Erythroblast (primary cell): ENCODE measurements at regions not wholly inside any gene's neighbourhood (a gene's known extent, or its start where the extent isn't known, plus 50 kb on each side); places are given as distances from the start of the nearest gene placed in this dataset.

Source experiments
- GATA1 ChIP-seq: IDR thresholded peaks from 2 replicates; pipeline ENCODE4 v1.6.1; 2011; ENCODE audit warnings: low read depth, mild to moderate bottlenecking, control low read depth, low read length, moderate library complexity
- POLR2A ChIP-seq: IDR thresholded peaks from 2 replicates; pipeline ENCODE4 v1.6.1; 2011; ENCODE audit warnings: mild to moderate bottlenecking, low read length

DNA sequence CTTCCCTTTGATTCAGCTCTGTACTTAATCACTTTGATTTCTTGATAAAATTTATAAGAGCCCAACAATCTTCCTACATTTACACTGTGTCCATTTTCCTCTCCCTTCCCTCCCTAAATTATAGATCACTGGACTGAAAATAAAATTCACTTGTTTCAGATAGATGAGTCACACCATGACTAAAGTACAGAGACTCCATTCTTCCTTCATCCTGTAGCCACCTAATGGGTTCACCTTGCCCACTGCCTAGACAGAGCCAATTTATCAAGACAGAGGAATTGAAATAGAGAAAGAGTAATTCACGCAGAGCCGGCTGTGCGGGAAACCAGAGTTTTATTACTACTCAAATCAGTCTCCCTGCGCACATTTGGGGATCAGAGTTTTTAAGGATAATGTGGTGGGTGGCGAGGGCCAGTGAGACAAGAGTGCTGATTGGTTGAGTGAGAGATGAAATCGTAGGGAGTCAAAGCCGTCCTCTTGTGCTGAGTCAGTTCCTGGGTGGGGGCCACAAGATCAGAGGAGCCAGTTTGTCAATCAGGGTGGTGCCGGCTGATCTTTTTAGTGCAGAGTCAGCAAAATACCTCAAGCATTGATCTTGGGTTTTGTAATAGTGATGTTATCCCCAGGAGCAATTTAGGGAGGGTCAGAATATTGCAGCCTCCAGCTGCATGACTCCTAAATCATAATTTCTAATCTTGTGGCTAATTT, 71.3 kb upstream of the MED14 start:
- TF ChIP-seq POLR2A (no peak), GATA1 (no peak)
